GM12878 (cell line): ENCODE measurements at regions not wholly inside any gene's neighbourhood (a gene's known extent, or its start where the extent isn't known, plus 50 kb on each side); places are given as distances from the start of the nearest gene placed in this dataset.

Source experiments
- ATAC-seq: fragments of 200-7000 bp; cut with Tn5 transposase; 3 replicates; pipeline ENCODE4 v1.9.1; 2020; ENCODE audit warnings: mild to moderate bottlenecking, moderate library complexity
- BruUV-seq: library from RNA; stranded (reverse); fragments of 400-500 nt; replicated peaks from 2 replicates; lab custom pipeline; 2021; lab: Mats Ljungman, UMichigan
- CTCF ChIA-PET: fragments of 300-600 bp; sonication (Branson Sonifier 250); formaldehyde crosslinking; extraction: SDS; loops from one replicate; lab custom pipeline; 2021; ENCODE audit warnings: inconsistent platforms; lab: Yijun Ruan, JAX
- POLR2A ChIA-PET: fragments of 350-600 bp; formaldehyde crosslinking; extraction: SDS; loops from one replicate; lab custom pipeline; 2021; ENCODE audit warnings: inconsistent platforms; lab: Charles Lee
- RAD21 ChIA-PET: fragments of 300-600 bp; sonication (Branson Sonifier 250); formaldehyde crosslinking; loops from one replicate; lab custom pipeline; 2023; ENCODE audit warnings: antibody characterized with exemption; ENCODE audit not compliant: unreplicated experiment; lab: Charles Lee
- SMC1A ChIA-PET: fragments of 300-600 bp; sonication (Branson Sonifier 250); formaldehyde crosslinking; loops from one replicate; lab custom pipeline; 2023; ENCODE audit not compliant: unreplicated experiment, uncharacterized antibody; lab: Charles Lee
- DNase-seq: peaks from one replicate; pipeline ENCODE4 v3.0.0-alpha.2; 2011; ENCODE audit warnings: low read depth, low spot score
- FAIRE-seq: peaks from 3 replicates; lab custom pipeline; 2011; peaks lifted over from hg19 to GRCh38; lab: Jason Lieb, UNC
- H2AFZ ChIP-seq: 2 replicates; pipeline ENCODE4 v1.6.0; 2011; ENCODE audit warnings: low read depth, low read length, control low read depth; ENCODE audit not compliant: control insufficient read depth
- H3K27ac ChIP-seq: 2 replicates; pipeline ENCODE4 v1.5.1; 2011; ENCODE audit warnings: control low read depth; ENCODE audit not compliant: control insufficient read depth, insufficient read depth
- H3K27me3 ChIP-seq, 2 experiments: replicated peaks in 1 of 2; 2 replicates each; pipeline versions ENCODE4 v1.6.0 to v1.6.1; 2011; ENCODE audit warnings: low read length in 1 of 2; ENCODE audit not compliant: control insufficient read depth in 2 of 2, insufficient read depth in 2 of 2
- H3K36me3 ChIP-seq, 2 experiments: 2 replicates each; pipeline ENCODE4 v1.5.1; 2011; ENCODE audit warnings: low read length in 1 of 2; ENCODE audit not compliant: control insufficient read depth in 2 of 2, insufficient read depth in 2 of 2
- H3K4me1 ChIP-seq: 2 replicates; pipeline ENCODE4 v1.6.1; 2011; ENCODE audit warnings: mild to moderate bottlenecking, low read length, moderate library complexity, mixed read lengths; ENCODE audit not compliant: control insufficient read depth, insufficient read depth
- H3K4me2 ChIP-seq: 2 replicates; pipeline ENCODE4 v1.6.0; 2011; ENCODE audit warnings: control low read depth; ENCODE audit not compliant: control insufficient read depth, insufficient read depth
- H3K4me3 ChIP-seq: fragments of 200-600 bp; sonication (generic); 2 replicates; pipeline ENCODE4 v1.5.1; 2016
- H3K79me2 ChIP-seq: 2 replicates; pipeline ENCODE4 v1.6.0; 2011; ENCODE audit warnings: low read length; ENCODE audit not compliant: control insufficient read depth, insufficient read depth
- H3K9ac ChIP-seq: 2 replicates; pipeline ENCODE4 v1.8.0; 2011; ENCODE audit warnings: low read length, control low read depth, mixed read lengths; ENCODE audit not compliant: control insufficient read depth, insufficient read depth
- H3K9me3 ChIP-seq: replicated peaks from 3 replicates; pipeline ENCODE4 v1.5.1; 2011; ENCODE audit warnings: mild to moderate bottlenecking, low read length; ENCODE audit not compliant: control insufficient read depth, insufficient read depth
- H4K20me1 ChIP-seq: 2 replicates; pipeline ENCODE4 v1.6.0; 2011; ENCODE audit not compliant: control insufficient read depth, insufficient read depth
- BCL3 ChIP-seq: IDR thresholded peaks from 2 replicates; pipeline ENCODE4 v1.6.1; 2011; ENCODE audit warnings: borderline replicate concordance, low read depth, mild to moderate bottlenecking, moderate library complexity, low read length; ENCODE audit not compliant: insufficient read depth, poor library complexity, severe bottlenecking
- EZH2 ChIP-seq: IDR thresholded peaks from 2 replicates; pipeline ENCODE4 v1.6.1; 2012; ENCODE audit warnings: low read depth, mild to moderate bottlenecking, control low read depth, inconsistent platforms, low read length, borderline replicate concordance; ENCODE audit not compliant: control insufficient read depth
- FOXM1 ChIP-seq: IDR thresholded peaks from 2 replicates; pipeline ENCODE4 v1.6.1; 2012; ENCODE audit warnings: low read depth, mild to moderate bottlenecking, inconsistent platforms, low read length, moderate library complexity
- GATAD2B ChIP-seq: fragments of 450-650 bp; conservative IDR thresholded peaks from 2 replicates; pipeline ENCODE4 v1.6.1; 2017; ENCODE audit warnings: low read depth, mild to moderate bottlenecking, moderate library complexity
- KLF5 ChIP-seq: fragments of 450-650 bp; IDR thresholded peaks from 2 replicates; pipeline ENCODE4 v1.6.1; 2014; ENCODE audit warnings: mild to moderate bottlenecking; ENCODE audit not compliant: partially characterized antibody
- NFYA ChIP-seq: IDR thresholded peaks from 2 replicates; pipeline ENCODE4 v1.6.1; 2011; ENCODE audit warnings: low read depth, mild to moderate bottlenecking, low read length, improper control_type of control experiment, borderline replicate concordance
- NR2C2 ChIP-seq: IDR thresholded peaks from 2 replicates; pipeline ENCODE4 v1.6.1; 2011; ENCODE audit warnings: borderline replicate concordance, low read depth; ENCODE audit not compliant: control insufficient read depth, insufficient read length
- POLR2AphosphoS5 ChIP-seq: IDR thresholded peaks from 2 replicates; pipeline ENCODE4 v1.6.1; 2011; ENCODE audit warnings: mild to moderate bottlenecking, low read length, inconsistent platforms
- SUPT20H ChIP-seq: IDR thresholded peaks from 2 replicates; pipeline ENCODE4 v1.6.1; 2011; ENCODE audit warnings: low read depth, mild to moderate bottlenecking, low read length, moderate library complexity, borderline replicate concordance; ENCODE audit not compliant: control insufficient read depth
- USF1 ChIP-seq: IDR thresholded peaks from 2 replicates; pipeline ENCODE4 v1.6.1; 2011; ENCODE audit warnings: borderline replicate concordance, low read depth, mild to moderate bottlenecking, moderate library complexity, mixed read lengths, low read length; ENCODE audit not compliant: insufficient read depth; ENCODE audit errors: extremely low read length
- ZBED1 ChIP-seq: IDR thresholded peaks from 2 replicates; pipeline ENCODE4 v1.6.1; 2016; ENCODE audit warnings: borderline replicate concordance
- WGBS: methylation state at CpG from one replicate; pipeline ENCODE4 v1.1.6; 2016; ENCODE audit warnings: low lambda C conversion rate; ENCODE audit not compliant: insufficient replicate concordance, insufficient coverage; ENCODE audit errors: missing lambda C conversion rate; 5-methylcytosine and 5-hydroxymethylcytosine counted together
- in situ Hi-C: fragments of 300-500 bp; cut with MboI; formaldehyde crosslinking; loops from 9 replicates; pipeline ENCODE4 v1.14.3; 2018; ENCODE audit warnings: mixed read lengths
- intact Hi-C: fragments of 100-400 bp; cut with micrococcal nuclease; formaldehyde crosslinking; loops from one replicate; pipeline ENCODE4 v1.14.2; 2022; ENCODE audit not compliant: unreplicated experiment

GRCh38 chr12:14263742-14264141, 101.7 kb upstream of the ATF7IP start:
- CTCF ChIA-PET = interaction anchor here (3.4 kb wide), 1 partner anchor 11 kb away, joined by 16 read pairs; no protein-coding TSS in a partner anchor
- no peaks in the 10 kb centered on the region for H3K79me2 ChIP-seq
- no TSS peak for BruUV-seq
- H3K4me1 ChIP-seq = no peaks in the 10 kb centered on the region
- TF ChIP-seq SUPT20H = no peak
- no peak for TF ChIP-seq NR2C2
- TF ChIP-seq NFYA = no peak
- TF ChIP-seq KLF5 = no peak
- TF ChIP-seq FOXM1 = no peak
- no peak for TF ChIP-seq USF1
- TF ChIP-seq, all 136 proteins: peak for 0
- no peak overlapping the region for H3K4me2 ChIP-seq
- SMC1A ChIA-PET = no interaction called here
- no peak overlapping the region for H2AFZ ChIP-seq
- 100% methylated on average over 3 of the region's 3 CpGs for WGBS
- ATAC-seq = no peak
- H3K9me3 ChIP-seq = peaks cover under 1% of the 10 kb centered on the region; the same call in 2 of the 3 replicates
- RAD21 ChIA-PET = no interaction called here
- H3K36me3 ChIP-seq = no peaks in the 10 kb centered on the region
- no peaks in the 10 kb centered on the region for H3K27me3 ChIP-seq
- no peak for FAIRE-seq
- POLR2A ChIA-PET = interaction anchor here (0.7 kb wide), 1 partner anchor 99 kb away, joined by 3 read pairs; no protein-coding TSS in a partner anchor
- intact Hi-C loops (no loop called here), in situ Hi-C loops (no loop called here)
- H3K27ac ChIP-seq = no peak overlapping the region
- no peak overlapping the region for H3K4me3 ChIP-seq
- H3K9ac ChIP-seq = no peak overlapping the region
- H4K20me1 ChIP-seq = no peaks in the 10 kb centered on the region
- no peak for DNase-seq

- intact Hi-C loops (no loop called here), in situ Hi-C loops (no loop called here)
- 94% methylated on average over 2 of the region's 2 CpGs for WGBS
- Histone ChIP-seq H3K27ac (no peak overlapping the region), H4K20me1 (no peaks in the 10 kb centered on the region), H3K79me2 (no peaks in the 10 kb centered on the region), H3K4me2 (no peak overlapping the region), H3K9ac (no peak overlapping the region), H3K4me3 (no peak overlapping the region), H3K4me1 (no peaks in the 10 kb centered on the region), H3K36me3 (no peaks in the 10 kb centered on the region), H2AFZ (no peak overlapping the region), H3K27me3 (no peaks in the 10 kb centered on the region), H3K9me3 (no peaks in the 10 kb centered on the region; the same call in 1 of the 3 replicates)
- SMC1A ChIA-PET = no interaction called here
- CTCF ChIA-PET = interaction anchor here (3.4 kb wide), 1 partner anchor 10 kb away, joined by 16 read pairs; no protein-coding TSS in a partner anchor
- POLR2A ChIA-PET = interaction anchor here (0.7 kb wide), 1 partner anchor 99 kb away, joined by 3 read pairs; no protein-coding TSS in a partner anchor
- no TSS peak for BruUV-seq
- FAIRE-seq = no peak
- no peak for DNase-seq
- ATAC-seq = no peak
- RAD21 ChIA-PET = no interaction called here
- TF ChIP-seq USF1 (no peak), ZBED1 (no peak), POLR2AphosphoS5 (no peak), BCL3 (no peak), GATAD2B (no peak), EZH2 (no peak)
Observed at GRCh38 chr12:14264316-14264715, 101.2 kb upstream of the ATF7IP start.
